RWPE2 (cell line): ENCODE measurements at regions not wholly inside any gene's neighbourhood (a gene's known extent, or its start where the extent isn't known, plus 50 kb on each side); places are given as distances from the start of the nearest gene placed in this dataset.
A peak's percentile ranks its signal among the peaks of the same experiment; 100 is the strongest.
"Not testable (repeated sequence)": the region's sequence is repeated elsewhere in the genome, so short reads cannot be mapped to it uniquely, and the experiment has no call there.

ENCODE experiments used
- ATAC-seq: fragments of 200-7000 bp; cut with Tn5 transposase; 3 replicates; pipeline ENCODE4 v1.9.1; 2021; ENCODE audit warnings: low read depth
- DNase-seq: peaks from one replicate; pipeline ENCODE4 v3.0.0-alpha.2; 2020; ENCODE audit warnings: low spot score
- H3K27ac ChIP-seq: fragments of 450-650 bp; 2 replicates; pipeline ENCODE4 v1.5.1; 2017; ENCODE audit warnings: mild to moderate bottlenecking; ENCODE audit not compliant: poor library complexity, severe bottlenecking
- H3K27me3 ChIP-seq: fragments of 250-450 bp; sonication (Bioruptor Pico); 2 replicates; pipeline ENCODE4 v1.5.1; 2021; ENCODE audit warnings: mild to moderate bottlenecking, moderate library complexity; ENCODE audit not compliant: insufficient read depth, poor library complexity, severe bottlenecking
- H3K36me3 ChIP-seq: fragments of 250-450 bp; sonication (Bioruptor Pico); 2 replicates; pipeline ENCODE4 v1.5.1; 2020; ENCODE audit warnings: low read depth, mild to moderate bottlenecking, moderate library complexity
- H3K4me1 ChIP-seq: fragments of 250-450 bp; sonication (Bioruptor Pico); 2 replicates; pipeline ENCODE4 v1.5.1; 2021; ENCODE audit warnings: mild to moderate bottlenecking, moderate library complexity; ENCODE audit not compliant: insufficient read depth, poor library complexity, severe bottlenecking
- H3K4me3 ChIP-seq: fragments of 250-450 bp; sonication (Bioruptor Pico); 2 replicates; pipeline ENCODE4 v1.5.1; 2021; ENCODE audit warnings: mild to moderate bottlenecking, moderate library complexity; ENCODE audit not compliant: severe bottlenecking
- H3K9me3 ChIP-seq: fragments of 250-450 bp; sonication (Bioruptor Pico); 2 replicates; pipeline ENCODE4 v1.5.1; 2021; ENCODE audit warnings: mild to moderate bottlenecking, moderate library complexity; ENCODE audit not compliant: severe bottlenecking
- TF ChIP-seq, protein P1 (sequence below): fragments of 450-650 bp; IDR thresholded peaks from one replicate; pipeline ENCODE4 v1.5.1; 2017; ENCODE audit warnings: mild to moderate bottlenecking, moderate library complexity; ENCODE audit not compliant: poor library complexity, severe bottlenecking

DNA sequence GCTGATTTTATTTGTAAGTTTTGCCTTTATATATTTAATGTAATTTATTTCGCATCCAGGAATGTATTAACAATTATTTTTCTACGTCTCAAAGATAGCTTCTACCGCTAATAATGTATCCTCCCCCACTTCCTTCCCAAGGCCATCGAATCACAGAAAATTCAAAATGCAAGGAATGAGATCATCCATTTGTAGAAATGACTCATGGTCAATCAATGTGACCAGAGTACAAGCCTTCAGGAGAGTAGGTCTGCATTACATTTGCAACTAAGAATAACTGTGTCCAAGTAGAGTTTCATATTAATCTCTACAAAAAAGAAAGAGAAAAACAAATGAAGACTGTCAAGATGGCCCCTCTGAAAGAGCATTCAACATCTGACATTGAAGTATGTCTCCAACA lies 205.9 kb upstream of the PHF14 start:
- no peak overlapping the region for H3K4me3 ChIP-seq
- H3K27me3 ChIP-seq: no peaks in the 10 kb centered on the region
- H3K36me3 ChIP-seq: no peaks in the 10 kb centered on the region
- no peak overlapping the region for H3K27ac ChIP-seq
- no peaks in the 10 kb centered on the region for H3K9me3 ChIP-seq
- DNase-seq (no peak), ATAC-seq (no peak)
- TF ChIP-seq, protein P1, sequence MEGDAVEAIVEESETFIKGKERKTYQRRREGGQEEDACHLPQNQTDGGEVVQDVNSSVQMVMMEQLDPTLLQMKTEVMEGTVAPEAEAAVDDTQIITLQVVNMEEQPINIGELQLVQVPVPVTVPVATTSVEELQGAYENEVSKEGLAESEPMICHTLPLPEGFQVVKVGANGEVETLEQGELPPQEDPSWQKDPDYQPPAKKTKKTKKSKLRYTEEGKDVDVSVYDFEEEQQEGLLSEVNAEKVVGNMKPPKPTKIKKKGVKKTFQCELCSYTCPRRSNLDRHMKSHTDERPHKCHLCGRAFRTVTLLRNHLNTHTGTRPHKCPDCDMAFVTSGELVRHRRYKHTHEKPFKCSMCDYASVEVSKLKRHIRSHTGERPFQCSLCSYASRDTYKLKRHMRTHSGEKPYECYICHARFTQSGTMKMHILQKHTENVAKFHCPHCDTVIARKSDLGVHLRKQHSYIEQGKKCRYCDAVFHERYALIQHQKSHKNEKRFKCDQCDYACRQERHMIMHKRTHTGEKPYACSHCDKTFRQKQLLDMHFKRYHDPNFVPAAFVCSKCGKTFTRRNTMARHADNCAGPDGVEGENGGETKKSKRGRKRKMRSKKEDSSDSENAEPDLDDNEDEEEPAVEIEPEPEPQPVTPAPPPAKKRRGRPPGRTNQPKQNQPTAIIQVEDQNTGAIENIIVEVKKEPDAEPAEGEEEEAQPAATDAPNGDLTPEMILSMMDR: no peak
- H3K4me1 ChIP-seq: no peaks in the 10 kb centered on the region

DNA sequence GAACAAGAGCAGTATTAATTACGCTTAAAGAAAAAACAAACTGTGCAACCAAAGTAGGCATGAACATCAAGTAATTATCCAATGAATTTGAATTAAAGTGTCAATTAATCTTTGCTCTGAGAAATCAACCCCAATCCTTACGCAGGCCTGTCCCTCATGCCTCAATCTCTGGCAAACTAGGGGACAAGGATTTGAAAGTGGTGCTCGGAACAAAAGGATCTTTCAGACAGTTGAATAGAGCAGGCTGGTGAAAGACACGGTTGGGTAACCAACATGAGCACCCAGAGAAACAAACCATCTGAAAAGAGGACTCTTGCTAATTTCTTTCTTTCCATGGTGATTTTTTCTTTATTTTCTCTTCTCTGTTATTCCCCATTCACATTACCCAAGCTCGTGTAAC lies 203.5 kb upstream of the PHF14 start:
- H3K4me3 ChIP-seq: no peak overlapping the region

DNA sequence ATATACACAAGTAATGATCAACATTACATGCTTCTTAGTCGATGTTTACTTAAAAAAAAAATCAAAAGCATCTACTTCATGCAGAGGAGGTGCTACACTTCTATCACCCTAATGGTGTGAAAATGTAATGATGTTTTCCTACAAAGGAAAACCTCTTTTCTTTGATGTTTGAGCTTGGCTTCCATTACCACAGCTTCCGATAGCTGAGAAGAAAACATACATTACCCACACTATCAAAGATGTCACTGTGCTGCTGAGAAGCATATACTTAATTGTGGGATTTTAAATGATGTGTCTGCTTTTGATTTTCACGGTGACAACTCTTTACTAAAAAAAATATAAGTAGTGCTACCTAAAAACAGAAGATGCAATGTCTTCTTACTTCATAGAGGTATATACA lies 200.2 kb upstream of the PHF14 start:
- Histone ChIP-seq H3K36me3 (no peaks in the 10 kb centered on the region), H3K4me1 (no peaks in the 10 kb centered on the region), H3K4me3 (no peak overlapping the region), H3K9me3 (no peaks in the 10 kb centered on the region), H3K27ac (no peak overlapping the region), H3K27me3 (peaks cover 3% of the 10 kb centered on the region)
- ATAC-seq: no peak
- TF ChIP-seq, protein P1: no peak
- DNase-seq: no peak

More for the DNA sequence above, 203.5 kb upstream of the PHF14 start:
- peaks cover 3% of the 10 kb centered on the region for H3K27me3 ChIP-seq
- DNase-seq (no peak), ATAC-seq (no peak)
- H3K9me3 ChIP-seq: no peaks in the 10 kb centered on the region
- H3K4me1 ChIP-seq: no peaks in the 10 kb centered on the region
- H3K27ac ChIP-seq: no peak overlapping the region
- H3K36me3 ChIP-seq: no peaks in the 10 kb centered on the region
- TF ChIP-seq, protein P1: no peak

DNA sequence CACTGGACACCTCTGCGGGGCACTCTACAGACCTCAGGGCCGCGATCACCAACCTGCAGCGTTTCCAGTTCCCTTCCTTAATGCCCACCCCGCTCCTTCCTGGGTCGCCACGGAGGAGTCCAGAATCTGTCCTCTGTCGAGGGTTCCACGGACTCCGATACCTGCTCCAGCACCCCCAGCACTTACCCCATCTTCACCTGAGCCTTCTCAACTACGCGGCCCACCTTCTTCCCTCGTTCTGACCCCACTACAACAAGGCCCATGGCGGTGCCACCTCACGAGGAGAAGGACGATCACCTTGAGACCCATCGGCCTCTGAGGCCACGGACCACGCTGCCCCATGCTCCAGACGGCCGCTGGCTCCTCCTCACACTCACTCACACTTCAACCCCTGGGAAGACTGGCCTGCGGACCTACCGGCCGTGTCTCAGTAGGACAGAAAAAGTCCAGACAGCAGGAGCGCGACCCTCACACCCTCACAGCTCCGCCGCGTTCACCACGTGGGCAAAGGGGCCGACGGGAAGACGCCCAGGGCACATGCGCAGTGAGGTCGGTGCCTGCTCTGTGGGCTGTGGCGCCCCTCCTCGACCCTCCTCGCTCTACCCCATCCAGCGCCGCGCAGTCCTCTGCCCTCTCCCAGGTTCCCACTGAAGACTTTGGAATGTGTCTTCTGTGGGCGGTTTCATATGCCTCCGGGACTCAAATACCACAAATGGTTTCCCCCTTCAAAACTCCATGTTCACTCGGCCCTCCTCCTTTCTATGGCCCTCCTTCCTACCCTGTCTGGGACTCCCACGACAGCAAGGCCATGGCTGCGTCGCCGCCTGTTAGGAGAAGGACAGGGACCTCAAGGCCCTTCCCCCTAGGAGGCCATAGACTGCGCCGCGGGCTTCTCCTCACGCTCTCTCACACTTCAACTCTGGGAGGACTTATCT lies 193.9 kb upstream of the PHF14 start:
- Histone ChIP-seq H3K27ac (no peak overlapping the region), H3K9me3 (no peaks in the 10 kb centered on the region), H3K36me3 (no peaks in the 10 kb centered on the region), H3K4me3 (no peak overlapping the region), H3K4me1 (no peaks in the 10 kb centered on the region), H3K27me3 (no peaks in the 10 kb centered on the region)
- DNase-seq: peak; percentile 28
- no peak for ATAC-seq
- TF ChIP-seq, protein P1: no peak

DNA sequence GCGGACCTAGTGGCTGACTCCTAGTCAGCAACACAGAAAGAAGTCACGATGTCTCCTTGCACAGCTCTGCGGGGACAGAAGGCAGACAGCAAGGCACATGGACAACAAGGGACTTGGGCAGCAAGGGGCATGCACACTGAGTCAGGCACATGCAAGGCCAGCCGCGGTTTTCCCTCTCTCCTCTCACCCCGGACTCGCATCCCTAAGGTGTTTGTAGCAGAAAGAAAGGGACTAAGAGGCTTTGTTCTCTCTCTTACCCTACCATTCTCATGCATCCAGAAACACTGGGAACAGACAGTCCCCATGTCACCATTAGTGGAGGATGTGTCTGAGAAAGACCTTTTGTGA lies 193.3 kb upstream of the PHF14 start:
- Histone ChIP-seq H3K27ac (no peak overlapping the region), H3K9me3 (no peaks in the 10 kb centered on the region), H3K4me1 (no peaks in the 10 kb centered on the region)

DNA sequence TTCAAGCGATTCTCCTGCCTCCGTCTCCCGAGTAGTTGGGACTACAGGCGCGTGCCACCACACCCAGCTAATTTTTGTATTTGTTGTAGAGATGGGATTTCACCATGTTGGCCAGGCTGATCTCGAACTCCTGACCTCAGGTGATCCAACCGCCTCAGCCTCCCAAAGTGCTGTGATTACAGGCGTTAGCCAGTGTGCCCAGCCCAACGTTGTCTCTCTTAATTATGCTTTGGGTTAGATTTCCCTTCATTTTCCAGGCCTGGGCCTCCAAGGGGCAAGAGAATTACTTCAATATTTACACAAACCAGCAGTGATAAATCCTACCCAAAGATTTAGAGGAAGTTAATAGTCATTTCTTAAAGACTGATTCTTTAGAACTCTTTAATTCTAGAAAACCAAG lies 186.7 kb upstream of the PHF14 start:
- H3K27ac ChIP-seq, H3K9me3 ChIP-seq, DNase-seq, ATAC-seq, H3K27me3 ChIP-seq, H3K4me1 ChIP-seq, H3K4me3 ChIP-seq, H3K36me3 ChIP-seq: not testable (repeated sequence)

More for the DNA sequence above, 193.3 kb upstream of the PHF14 start:
- Histone ChIP-seq H3K27me3 (no peaks in the 10 kb centered on the region), H3K36me3 (no peaks in the 10 kb centered on the region), H3K4me3 (no peak overlapping the region)
- TF ChIP-seq, protein P1: no peak
- no peak for DNase-seq
- no peak for ATAC-seq
